H9 (cell line): ENCODE measurements at regions not wholly inside any gene's neighbourhood (a gene's known extent, or its start where the extent isn't known, plus 50 kb on each side); places are given as distances from the start of the nearest gene placed in this dataset.

Source experiments
- DNase-seq: peaks from one replicate; pipeline ENCODE4 v3.0.0-alpha.2; 2017
- H2AFZ ChIP-seq: one replicate; pipeline ENCODE4 v1.6.1; 2013; ENCODE audit warnings: mild to moderate bottlenecking, low read length, control low read depth, moderate library complexity
- H2AK5ac ChIP-seq: 2 replicates; pipeline ENCODE4 v1.6.1; 2013; ENCODE audit warnings: low read length, control low read depth, mixed read lengths; ENCODE audit not compliant: insufficient read length
- H2BK120ac ChIP-seq: one replicate; pipeline ENCODE4 v1.6.1; 2013; ENCODE audit warnings: low read depth, mild to moderate bottlenecking, low read length, control low read depth, inconsistent platforms; ENCODE audit not compliant: poor library complexity, severe bottlenecking
- H2BK12ac ChIP-seq: 2 replicates; pipeline ENCODE4 v1.6.1; 2013; ENCODE audit warnings: low read length, control low read depth, mixed read lengths, low read depth; ENCODE audit not compliant: insufficient read length
- H2BK15ac ChIP-seq: 2 replicates; pipeline ENCODE4 v1.6.1; 2013; ENCODE audit warnings: low read depth, low read length, control low read depth
- H2BK20ac ChIP-seq: one replicate; pipeline ENCODE4 v1.6.1; 2013; ENCODE audit warnings: low read depth, mild to moderate bottlenecking, low read length, control low read depth, inconsistent platforms; ENCODE audit not compliant: poor library complexity, severe bottlenecking
- H2BK5ac ChIP-seq: 2 replicates; pipeline ENCODE4 v1.6.1; 2013; ENCODE audit warnings: low read length, control low read depth, mixed read lengths; ENCODE audit not compliant: insufficient read length
- H3K14ac ChIP-seq: 2 replicates; pipeline ENCODE4 v1.6.1; 2013; ENCODE audit warnings: low read length, control low read depth; ENCODE audit not compliant: insufficient read depth
- H3K18ac ChIP-seq: 2 replicates; pipeline ENCODE4 v1.6.1; 2013; ENCODE audit warnings: low read depth, mild to moderate bottlenecking, mixed read lengths, low read length, control low read depth; ENCODE audit not compliant: insufficient read length
- H3K23ac ChIP-seq: 2 replicates; pipeline ENCODE4 v1.6.1; 2013; ENCODE audit warnings: low read length, control low read depth, mixed read lengths, low read depth; ENCODE audit not compliant: insufficient read length
- H3K23me2 ChIP-seq: 2 replicates; pipeline ENCODE4 v1.6.1; 2013; ENCODE audit warnings: low read depth, mild to moderate bottlenecking, mixed read lengths, low read length, control low read depth; ENCODE audit not compliant: insufficient read length, poor library complexity, severe bottlenecking
- H3K27ac ChIP-seq: 2 replicates; pipeline ENCODE4 v1.5.1; 2013; ENCODE audit warnings: low read length, control low read depth, mixed read lengths, low read depth; ENCODE audit not compliant: insufficient read length
- H3K27me3 ChIP-seq: 2 replicates; pipeline ENCODE4 v1.6.1; 2013; ENCODE audit warnings: low read length, control low read depth, inconsistent platforms; ENCODE audit not compliant: insufficient read depth
- H3K4ac ChIP-seq: 2 replicates; pipeline ENCODE4 v1.6.1; 2013; ENCODE audit warnings: low read depth, mild to moderate bottlenecking, control low read depth, inconsistent platforms, low read length, moderate library complexity
- H3K4me1 ChIP-seq: 2 replicates; pipeline ENCODE4 v1.6.1; 2013; ENCODE audit warnings: low read length, control low read depth, inconsistent platforms; ENCODE audit not compliant: insufficient read depth
- H3K4me2 ChIP-seq: 2 replicates; pipeline ENCODE4 v1.6.1; 2013; ENCODE audit warnings: low read length, control low read depth, mixed read lengths; ENCODE audit not compliant: insufficient read length, insufficient read depth
- H3K56ac ChIP-seq: 2 replicates; pipeline ENCODE4 v1.6.1; 2013; ENCODE audit warnings: low read depth, mild to moderate bottlenecking, mixed read lengths, low read length, control low read depth; ENCODE audit not compliant: insufficient read length
- H3K79me1 ChIP-seq: 2 replicates; pipeline ENCODE4 v1.6.1; 2013; ENCODE audit warnings: low read depth, mild to moderate bottlenecking, moderate library complexity, low read length, control low read depth, inconsistent platforms; ENCODE audit not compliant: insufficient read depth, poor library complexity, severe bottlenecking
- H3K79me2 ChIP-seq: 2 replicates; pipeline ENCODE4 v1.6.1; 2013; ENCODE audit warnings: low read length, control low read depth, inconsistent platforms; ENCODE audit not compliant: insufficient read depth
- H3K9ac ChIP-seq: 2 replicates; pipeline ENCODE4 v1.6.1; 2013; ENCODE audit warnings: low read length, control low read depth, mixed read lengths; ENCODE audit not compliant: insufficient read length; ENCODE audit errors: extremely low read depth
- H3K9me3 ChIP-seq: one replicate; pipeline ENCODE4 v1.6.1; 2013; ENCODE audit warnings: low read depth, low read length, inconsistent platforms; ENCODE audit not compliant: control insufficient read depth
- H3T11ph ChIP-seq: one replicate; pipeline ENCODE4 v1.6.1; 2013; ENCODE audit warnings: mild to moderate bottlenecking, low read length, control low read depth, inconsistent platforms
- H4K20me1 ChIP-seq: one replicate; pipeline ENCODE4 v1.6.1; 2013; ENCODE audit not compliant: control insufficient read depth, insufficient read length, insufficient read depth
- H4K5ac ChIP-seq: 2 replicates; pipeline ENCODE4 v1.6.1; 2013; ENCODE audit warnings: low read depth, mild to moderate bottlenecking, mixed read lengths, low read length, control low read depth; ENCODE audit not compliant: insufficient read length
- H4K8ac ChIP-seq: replicated peaks from 2 replicates; pipeline ENCODE4 v1.6.1; 2013; ENCODE audit warnings: low read length, control low read depth, mixed read lengths, low read depth; ENCODE audit not compliant: insufficient read length
- H4K91ac ChIP-seq: 2 replicates; pipeline ENCODE4 v1.6.1; 2013; ENCODE audit warnings: low read depth, mild to moderate bottlenecking, moderate library complexity, mixed read lengths, low read length, control low read depth; ENCODE audit not compliant: insufficient read length
- H3K27ac Mint-ChIP-seq, 3 experiments: 2 replicates in 2 of 3; 3 replicates in 1 of 3; pipeline ENCODE4 v1.8.0; 2020 to 2021; ENCODE audit warnings: mixed read lengths in 3 of 3, mild to moderate bottlenecking in 1 of 3, moderate library complexity in 1 of 3
- H3K27me3 Mint-ChIP-seq: 2 replicates; pipeline ENCODE4 v1.8.0; 2021; ENCODE audit warnings: low read depth, mild to moderate bottlenecking, moderate library complexity, mixed read lengths
- H3K36me3 Mint-ChIP-seq, 3 experiments: 2 replicates in 2 of 3; 3 replicates in 1 of 3; pipeline ENCODE4 v1.8.0; 2020 to 2021; ENCODE audit warnings: low read depth in 3 of 3, mixed read lengths in 3 of 3; ENCODE audit not compliant: insufficient read depth in 1 of 3
- H3K4me1 Mint-ChIP-seq, 2 experiments: 2 replicates each; pipeline ENCODE4 v1.8.0; 2020; ENCODE audit warnings: mixed read lengths in 2 of 2
- H3K4me3 Mint-ChIP-seq, 2 experiments: 2 replicates in 1 of 2; 3 replicates in 1 of 2; pipeline ENCODE4 v1.8.0; 2020 to 2021; ENCODE audit warnings: mild to moderate bottlenecking in 2 of 2, mixed read lengths in 2 of 2, moderate library complexity in 1 of 2
- H3K9me3 Mint-ChIP-seq, 2 experiments: 2 replicates in 1 of 2; 3 replicates in 1 of 2; pipeline ENCODE4 v1.8.0; 2020; ENCODE audit warnings: mild to moderate bottlenecking in 2 of 2, mixed read lengths in 2 of 2, moderate library complexity in 1 of 2
- WGBS: extraction: QIAGEN DNeasy Blood & Tissue Kit; methylation state at CpG from one replicate; pipeline ENCODE4 v1.1.7; 2013; ENCODE audit warnings: missing lambda C conversion rate, low lambda C conversion rate, mixed read lengths; ENCODE audit not compliant: insufficient read length; ENCODE audit errors: extremely low coverage; 5-methylcytosine and 5-hydroxymethylcytosine counted together
- TF ChIP-seq, protein P1 (sequence below): fragments of 200-600 bp; sonication (generic); conservative IDR thresholded peaks from 3 replicates; pipeline ENCODE4 v1.8.0; 2021; ENCODE audit warnings: antibody characterized with exemption, mild to moderate bottlenecking

DNA sequence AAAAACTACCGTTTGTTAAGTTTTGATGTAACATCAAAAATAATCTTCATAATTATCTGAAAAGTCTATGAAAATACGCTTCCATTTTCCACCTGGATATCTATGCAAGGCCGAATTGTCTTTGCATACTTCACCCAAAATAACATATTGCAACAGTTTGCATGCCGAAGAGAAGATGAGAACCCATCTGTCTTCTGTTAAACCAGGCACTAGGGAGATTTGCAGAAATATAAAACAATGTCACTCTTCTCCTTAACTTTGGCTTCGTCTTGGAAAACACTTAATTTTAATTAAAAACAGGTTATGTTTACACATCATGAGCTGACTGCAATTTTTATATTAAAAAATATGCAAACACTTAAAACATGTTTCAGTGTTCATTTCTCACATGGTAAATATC lies 1325.8 kb downstream of the TBC1D22A start:
- Histone ChIP-seq H2BK5ac (no peak overlapping the region), H3K4ac (no peak overlapping the region), H3K9me3 (no peaks in the 10 kb centered on the region), H3K18ac (no peak overlapping the region), H2AK5ac (no peak overlapping the region), H4K20me1 (no peaks in the 10 kb centered on the region), H3K4me1 (no peaks in the 10 kb centered on the region), H3K27ac (no peak overlapping the region), H3K9ac (no peak overlapping the region), H4K8ac (no peak overlapping the region), H4K91ac (no peak overlapping the region), H2BK20ac (no peak overlapping the region), H3K23ac (no peak overlapping the region), H4K5ac (no peak overlapping the region), H3K27me3 (no peaks in the 10 kb centered on the region), H3K79me2 (no peaks in the 10 kb centered on the region), H3K4me2 (no peak overlapping the region), H2BK12ac (no peak overlapping the region), H2AFZ (no peak overlapping the region), H3K79me1 (no peaks in the 10 kb centered on the region), H3K23me2 (no peaks in the 10 kb centered on the region), H3K14ac (no peak overlapping the region), H2BK15ac (no peak overlapping the region), H2BK120ac (no peak overlapping the region), H3T11ph (no peak overlapping the region), H3K56ac (no peak overlapping the region)
- Mint-ChIP-seq H3K27me3 (no peaks in the 10 kb centered on the region; the same call in none of the 2 replicates), H3K4me3 (no peak overlapping the region), H3K4me1 (peaks cover 26 to 30% of the 10 kb centered on the region in 2 experiments), H3K9me3 (no peaks in the 10 kb centered on the region), H3K36me3 (no peaks in the 10 kb centered on the region), H3K27ac (no peak overlapping the region)
- no peak for DNase-seq
- WGBS: no CpG with 5 or more reads among the region's 5 CpGs
- TF ChIP-seq, protein P1, sequence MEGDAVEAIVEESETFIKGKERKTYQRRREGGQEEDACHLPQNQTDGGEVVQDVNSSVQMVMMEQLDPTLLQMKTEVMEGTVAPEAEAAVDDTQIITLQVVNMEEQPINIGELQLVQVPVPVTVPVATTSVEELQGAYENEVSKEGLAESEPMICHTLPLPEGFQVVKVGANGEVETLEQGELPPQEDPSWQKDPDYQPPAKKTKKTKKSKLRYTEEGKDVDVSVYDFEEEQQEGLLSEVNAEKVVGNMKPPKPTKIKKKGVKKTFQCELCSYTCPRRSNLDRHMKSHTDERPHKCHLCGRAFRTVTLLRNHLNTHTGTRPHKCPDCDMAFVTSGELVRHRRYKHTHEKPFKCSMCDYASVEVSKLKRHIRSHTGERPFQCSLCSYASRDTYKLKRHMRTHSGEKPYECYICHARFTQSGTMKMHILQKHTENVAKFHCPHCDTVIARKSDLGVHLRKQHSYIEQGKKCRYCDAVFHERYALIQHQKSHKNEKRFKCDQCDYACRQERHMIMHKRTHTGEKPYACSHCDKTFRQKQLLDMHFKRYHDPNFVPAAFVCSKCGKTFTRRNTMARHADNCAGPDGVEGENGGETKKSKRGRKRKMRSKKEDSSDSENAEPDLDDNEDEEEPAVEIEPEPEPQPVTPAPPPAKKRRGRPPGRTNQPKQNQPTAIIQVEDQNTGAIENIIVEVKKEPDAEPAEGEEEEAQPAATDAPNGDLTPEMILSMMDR: no peak
